GM18867 (cell line): ENCODE measurements at regions not wholly inside any gene's neighbourhood (a gene's known extent, or its start where the extent isn't known, plus 50 kb on each side); places are given as distances from the start of the nearest gene placed in this dataset.
"Not testable (repeated sequence)": the region's sequence is repeated elsewhere in the genome, so short reads cannot be mapped to it uniquely, and the experiment has no call there.

Experiments used
- ATAC-seq: cut with Tn5 transposase; IDR thresholded peaks from one replicate; pipeline ENCODE4 v1.9.1; 2021; ENCODE audit warnings: mild to moderate bottlenecking, moderate library complexity; ENCODE audit not compliant: unreplicated experiment

GRCh38 chrX:124426288-124427169, 80.2 kb downstream of the SH2D1A start:
- no peak for ATAC-seq

- no peak for ATAC-seq
Observed at GRCh38 chrX:124433186-124433585, 86.8 kb downstream of the SH2D1A start.

GRCh38 chrX:124435616-124436015, 89.3 kb downstream of the SH2D1A start:
- ATAC-seq, result no peak

GRCh38 chrX:124440695-124441094, 94.3 kb downstream of the SH2D1A start:
- ATAC-seq, result no peak

- no peak for ATAC-seq
Observed at GRCh38 chrX:124441971-124442590, 95.7 kb downstream of the SH2D1A start.

GRCh38 chrX:124455966-124456365, 109.6 kb downstream of the SH2D1A start:
- ATAC-seq, result no peak

GRCh38 chrX:124459851-124460250, 113.5 kb downstream of the SH2D1A start:
- ATAC-seq, result not testable (repeated sequence)

- no peak for ATAC-seq
Observed at GRCh38 chrX:124462931-124463330, 116.6 kb downstream of the SH2D1A start.

GRCh38 chrX:124467202-124467601, 120.8 kb downstream of the SH2D1A start:
- no peak for ATAC-seq

GRCh38 chrX:124475358-124475757, 129.0 kb downstream of the SH2D1A start:
- ATAC-seq, result no peak

- ATAC-seq, result no peak
Observed at GRCh38 chrX:124476562-124476961, 130.2 kb downstream of the SH2D1A start.

GRCh38 chrX:124478046-124478445, 131.7 kb downstream of the SH2D1A start:
- no peak for ATAC-seq

GRCh38 chrX:124488412-124489161, 142.2 kb downstream of the SH2D1A start:
- peak; percentile 81 for ATAC-seq

GRCh38 chrX:124493984-124494383, 147.6 kb downstream of the SH2D1A start:
- ATAC-seq, result no peak

- ATAC-seq, result no peak
Observed at GRCh38 chrX:124497386-124497785, 151.0 kb downstream of the SH2D1A start.

GRCh38 chrX:124501586-124501985, 155.2 kb downstream of the SH2D1A start:
- ATAC-seq, result no peak

GRCh38 chrX:124502166-124502565, 155.8 kb downstream of the SH2D1A start:
- no peak for ATAC-seq

GRCh38 chrX:124502599-124502998, 156.2 kb downstream of the SH2D1A start:
- no peak for ATAC-seq

GRCh38 chrX:124504111-124504983, 158.0 kb downstream of the SH2D1A start:
- ATAC-seq, result peak; percentile 94

GRCh38 chrX:124506066-124506465, 159.7 kb downstream of the SH2D1A start:
- ATAC-seq, result no peak

- no peak for ATAC-seq
Observed at GRCh38 chrX:124507246-124507645, 160.9 kb downstream of the SH2D1A start.
